Endodermal cell (in vitro differentiated cells): ENCODE measurements at regions not wholly inside any gene's neighbourhood (a gene's known extent, or its start where the extent isn't known, plus 50 kb on each side); places are given as distances from the start of the nearest gene placed in this dataset.

ENCODE experiments used
- DNase-seq: peaks from one replicate; pipeline ENCODE4 v3.0.0-alpha.2; 2017
- H3K27ac ChIP-seq: 2 replicates; pipeline ENCODE4 v1.5.1; 2013; ENCODE audit warnings: mild to moderate bottlenecking, low read depth, low read length, moderate library complexity
- H3K27me3 ChIP-seq: 2 replicates; pipeline ENCODE4 v1.6.1; 2013; ENCODE audit warnings: mild to moderate bottlenecking, low read length, moderate library complexity; ENCODE audit not compliant: insufficient read depth, control insufficient read depth, poor library complexity, severe bottlenecking
- H3K36me3 ChIP-seq: 2 replicates; pipeline ENCODE4 v1.7.0; 2013; ENCODE audit warnings: mild to moderate bottlenecking, low read length, moderate library complexity; ENCODE audit not compliant: control insufficient read depth, insufficient read depth
- H3K4me1 ChIP-seq: one replicate; pipeline ENCODE4 v1.7.0; 2013; ENCODE audit warnings: low read length; ENCODE audit not compliant: control insufficient read depth, insufficient read depth
- H3K4me3 ChIP-seq: 2 replicates; pipeline ENCODE4 v1.5.1; 2013; ENCODE audit warnings: mild to moderate bottlenecking, low read length, moderate library complexity
- H3K9ac ChIP-seq: 2 replicates; pipeline ENCODE4 v1.6.1; 2013; ENCODE audit warnings: mild to moderate bottlenecking, low read length, moderate library complexity; ENCODE audit not compliant: poor library complexity, severe bottlenecking; ENCODE audit errors: extremely low read depth
- H3K9me3 ChIP-seq: 2 replicates; pipeline ENCODE4 v1.6.1; 2013; ENCODE audit warnings: mild to moderate bottlenecking, low read length, moderate library complexity; ENCODE audit not compliant: control insufficient read depth
- H3K27ac Mint-ChIP-seq: 2 replicates; pipeline ENCODE4 v1.8.0; 2020; ENCODE audit warnings: mixed read lengths
- H3K27me3 Mint-ChIP-seq: 2 replicates; pipeline ENCODE4 v1.8.0; 2021; ENCODE audit warnings: mild to moderate bottlenecking, mixed read lengths; ENCODE audit not compliant: insufficient read depth
- H3K36me3 Mint-ChIP-seq: 2 replicates; pipeline ENCODE4 v1.8.0; 2020; ENCODE audit warnings: low read depth, mixed read lengths
- H3K4me1 Mint-ChIP-seq: 2 replicates; pipeline ENCODE4 v1.8.0; 2020; ENCODE audit warnings: mixed read lengths
- H3K4me3 Mint-ChIP-seq: 2 replicates; pipeline ENCODE4 v1.8.0; 2020; ENCODE audit warnings: mild to moderate bottlenecking, moderate library complexity, mixed read lengths
- H3K9me3 Mint-ChIP-seq: 2 replicates; pipeline ENCODE4 v1.8.0; 2020; ENCODE audit warnings: mild to moderate bottlenecking, mixed read lengths
- WGBS, 2 experiments: methylation state at CpG; one replicate each; pipeline versions ENCODE4 v1.1.5 to v1.1.7; 2013; ENCODE audit warnings: missing lambda C conversion rate in 2 of 2, mixed read lengths in 1 of 2; ENCODE audit not compliant: insufficient coverage in 1 of 2, insufficient read length in 1 of 2; 5-methylcytosine and 5-hydroxymethylcytosine counted together
- TF ChIP-seq, protein P1 (sequence below): fragments of 200-600 bp; sonication (generic); conservative IDR thresholded peaks from 2 replicates; pipeline ENCODE4 v1.5.0; 2021; ENCODE audit warnings: antibody characterized with exemption, mild to moderate bottlenecking

DNA sequence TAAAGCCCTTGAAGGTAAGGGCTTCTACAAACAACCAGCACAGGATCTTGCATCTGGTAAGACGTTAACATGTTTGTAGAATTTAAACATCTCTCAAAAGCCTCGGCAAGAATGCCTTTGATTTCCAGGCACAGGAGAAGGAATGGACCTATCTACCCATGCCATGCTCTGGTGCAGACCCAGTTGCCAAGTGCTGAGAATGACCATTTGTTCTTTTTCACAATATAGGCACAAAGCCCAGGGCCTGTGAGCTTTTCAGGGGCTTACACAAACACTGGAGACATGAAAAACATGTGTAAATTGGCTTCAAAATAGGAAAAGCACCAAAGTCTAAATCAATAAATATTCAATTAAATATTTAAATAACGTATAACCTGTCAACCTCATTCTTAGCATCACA is 266.9 kb upstream of the TTC14 start:
- no peak for DNase-seq
- Mint-ChIP-seq H3K4me3 (no peak overlapping the region), H3K4me1 (peaks cover 1% of the 10 kb centered on the region), H3K27ac (no peak overlapping the region), H3K9me3 (no peaks in the 10 kb centered on the region), H3K27me3 (no peaks in the 10 kb centered on the region), H3K36me3 (no peaks in the 10 kb centered on the region)
- H3K27me3 ChIP-seq: no peaks in the 10 kb centered on the region
- no peaks in the 10 kb centered on the region for H3K36me3 ChIP-seq
- H3K4me1 ChIP-seq: peaks cover 5% of the 10 kb centered on the region
- no peaks in the 10 kb centered on the region for H3K9me3 ChIP-seq
- no peak overlapping the region for H3K9ac ChIP-seq
- H3K4me3 ChIP-seq: no peak overlapping the region
- no peak overlapping the region for H3K27ac ChIP-seq
- TF ChIP-seq, protein P1, sequence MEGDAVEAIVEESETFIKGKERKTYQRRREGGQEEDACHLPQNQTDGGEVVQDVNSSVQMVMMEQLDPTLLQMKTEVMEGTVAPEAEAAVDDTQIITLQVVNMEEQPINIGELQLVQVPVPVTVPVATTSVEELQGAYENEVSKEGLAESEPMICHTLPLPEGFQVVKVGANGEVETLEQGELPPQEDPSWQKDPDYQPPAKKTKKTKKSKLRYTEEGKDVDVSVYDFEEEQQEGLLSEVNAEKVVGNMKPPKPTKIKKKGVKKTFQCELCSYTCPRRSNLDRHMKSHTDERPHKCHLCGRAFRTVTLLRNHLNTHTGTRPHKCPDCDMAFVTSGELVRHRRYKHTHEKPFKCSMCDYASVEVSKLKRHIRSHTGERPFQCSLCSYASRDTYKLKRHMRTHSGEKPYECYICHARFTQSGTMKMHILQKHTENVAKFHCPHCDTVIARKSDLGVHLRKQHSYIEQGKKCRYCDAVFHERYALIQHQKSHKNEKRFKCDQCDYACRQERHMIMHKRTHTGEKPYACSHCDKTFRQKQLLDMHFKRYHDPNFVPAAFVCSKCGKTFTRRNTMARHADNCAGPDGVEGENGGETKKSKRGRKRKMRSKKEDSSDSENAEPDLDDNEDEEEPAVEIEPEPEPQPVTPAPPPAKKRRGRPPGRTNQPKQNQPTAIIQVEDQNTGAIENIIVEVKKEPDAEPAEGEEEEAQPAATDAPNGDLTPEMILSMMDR: no peak
- 90 to 94% methylated on average over 2 to 3 of the region's 3 CpGs for WGBS, 2 experiments

DNA sequence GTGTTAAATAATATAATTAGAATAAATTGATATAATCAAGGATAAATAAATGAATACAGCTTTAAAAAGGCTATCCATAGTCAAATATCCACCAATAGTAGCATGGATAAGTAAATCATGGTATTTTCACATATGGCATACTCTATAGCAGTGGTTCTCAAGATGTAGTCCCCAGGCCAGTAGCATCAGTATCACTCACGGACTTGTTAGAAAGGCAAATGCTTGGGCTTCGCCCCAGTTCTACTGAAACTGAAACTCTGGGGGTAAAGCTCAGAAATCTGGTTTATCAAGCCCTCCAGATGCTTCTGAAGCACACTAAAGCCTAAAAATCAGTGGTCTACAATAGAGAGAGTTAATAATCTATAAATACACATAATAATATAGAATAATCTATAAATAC is 261.6 kb upstream of the TTC14 start:
- Histone ChIP-seq H3K9me3 (no peaks in the 10 kb centered on the region), H3K9ac (no peak overlapping the region), H3K27me3 (no peaks in the 10 kb centered on the region), H3K27ac (no peak overlapping the region), H3K36me3 (no peaks in the 10 kb centered on the region), H3K4me3 (no peak overlapping the region), H3K4me1 (no peaks in the 10 kb centered on the region)
- Mint-ChIP-seq H3K27me3 (no peaks in the 10 kb centered on the region), H3K4me3 (no peak overlapping the region), H3K4me1 (no peaks in the 10 kb centered on the region), H3K36me3 (no peaks in the 10 kb centered on the region), H3K27ac (no peak overlapping the region), H3K9me3 (no peaks in the 10 kb centered on the region)
- TF ChIP-seq, protein P1: no peak
- 96 to 100% methylated on average over 2 of the region's 2 CpGs for WGBS, 2 experiments
- no peak for DNase-seq

DNA sequence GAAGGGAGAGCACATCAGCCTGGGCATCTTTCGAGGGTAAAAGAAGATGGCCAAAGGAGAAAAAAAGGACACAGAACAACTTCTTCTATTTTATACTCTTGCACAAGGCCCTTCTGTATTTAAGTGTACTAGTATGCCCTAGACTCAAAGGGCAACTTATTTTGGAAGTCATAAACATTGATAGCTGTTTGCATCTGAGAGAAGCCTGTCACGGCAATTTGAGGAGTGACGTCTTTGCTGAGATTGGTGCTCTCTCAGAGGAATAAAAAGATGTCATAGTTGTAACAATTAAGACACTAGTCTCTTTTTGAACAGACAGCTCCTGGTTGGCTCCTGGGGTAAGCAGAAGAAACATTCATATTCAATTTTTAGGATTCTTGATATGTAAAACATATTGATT is 260.4 kb upstream of the TTC14 start:
- Mint-ChIP-seq H3K9me3 (no peaks in the 10 kb centered on the region), H3K27ac (no peak overlapping the region), H3K4me3 (no peak overlapping the region), H3K4me1 (no peaks in the 10 kb centered on the region), H3K36me3 (no peaks in the 10 kb centered on the region), H3K27me3 (no peaks in the 10 kb centered on the region)
- Histone ChIP-seq H3K4me3 (no peak overlapping the region), H3K4me1 (no peaks in the 10 kb centered on the region), H3K27me3 (no peaks in the 10 kb centered on the region), H3K9me3 (no peaks in the 10 kb centered on the region), H3K9ac (no peak overlapping the region), H3K27ac (no peak overlapping the region), H3K36me3 (no peaks in the 10 kb centered on the region)
- 89 to 100% methylated on average over 2 to 3 of the region's 3 CpGs for WGBS, 2 experiments
- DNase-seq: no peak
- TF ChIP-seq, protein P1: no peak
